H1 (cell line): ENCODE measurements at regions not wholly inside any gene's neighbourhood (a gene's known extent, or its start where the extent isn't known, plus 50 kb on each side); places are given as distances from the start of the nearest gene placed in this dataset.

Experiments used
- CHD7 ChIP-seq: fragments of 300-600 bp; sonication (generic); IDR thresholded peaks from 2 replicates; pipeline ENCODE4 v1.7.1; 2012; ENCODE audit warnings: low read length, moderate library complexity, mild to moderate bottlenecking, inconsistent platforms; ENCODE audit not compliant: insufficient replicate concordance
- EP300 ChIP-seq, 2 experiments: IDR thresholded peaks; 1 replicate in 1 of 2; 2 replicates in 1 of 2; pipeline ENCODE4 v1.6.1; 2011 to 2012; ENCODE audit warnings: low read depth in 2 of 2, low read length in 2 of 2, mild to moderate bottlenecking in 2 of 2, borderline replicate concordance in 1 of 2, inconsistent platforms in 1 of 2, moderate library complexity in 1 of 2
- JUN ChIP-seq: IDR thresholded peaks from 2 replicates; pipeline ENCODE4 v1.6.1; 2011; ENCODE audit warnings: low read depth, mild to moderate bottlenecking, improper control_type of control experiment, low read length
- SAP30 ChIP-seq: fragments of 300-600 bp; sonication (generic); IDR thresholded peaks from 2 replicates; pipeline ENCODE4 v1.7.1; 2012; ENCODE audit warnings: low read length, moderate library complexity, mild to moderate bottlenecking, inconsistent platforms; ENCODE audit not compliant: insufficient read depth, insufficient replicate concordance
- SIN3A ChIP-seq, 2 experiments: IDR thresholded peaks in 1 of 2; conservative IDR thresholded peaks in 1 of 2; 2 replicates each; pipeline ENCODE4 v1.6.1; 2011 to 2012; ENCODE audit warnings: low read length in 2 of 2, improper control_type of control experiment in 1 of 2, low read depth in 1 of 2, mild to moderate bottlenecking in 1 of 2
- SP2 ChIP-seq: IDR thresholded peaks from 2 replicates; pipeline ENCODE4 v1.6.1; 2012; ENCODE audit warnings: mild to moderate bottlenecking, low read length, inconsistent platforms
- SP4 ChIP-seq: IDR thresholded peaks from 2 replicates; pipeline ENCODE4 v1.6.1; 2012; ENCODE audit warnings: low read length, inconsistent platforms
- SRF ChIP-seq: IDR thresholded peaks from 2 replicates; pipeline ENCODE4 v1.6.1; 2011; ENCODE audit warnings: mild to moderate bottlenecking, low read depth, low read length, moderate library complexity
- TEAD4 ChIP-seq: IDR thresholded peaks from 2 replicates; pipeline ENCODE4 v1.6.1; 2012; ENCODE audit warnings: low read depth, low read length, inconsistent platforms, mixed read lengths
- TF ChIP-seq, protein P1 (sequence below): IDR thresholded peaks from 2 replicates; pipeline ENCODE4 v1.6.1; 2011; ENCODE audit warnings: low read length, improper control_type of control experiment

GRCh38 chr15:62570405-62570783 lies 405.3 kb upstream of the C2CD4B start (continued):
- no peak for TF ChIP-seq CHD7
- TF ChIP-seq, protein P1, sequence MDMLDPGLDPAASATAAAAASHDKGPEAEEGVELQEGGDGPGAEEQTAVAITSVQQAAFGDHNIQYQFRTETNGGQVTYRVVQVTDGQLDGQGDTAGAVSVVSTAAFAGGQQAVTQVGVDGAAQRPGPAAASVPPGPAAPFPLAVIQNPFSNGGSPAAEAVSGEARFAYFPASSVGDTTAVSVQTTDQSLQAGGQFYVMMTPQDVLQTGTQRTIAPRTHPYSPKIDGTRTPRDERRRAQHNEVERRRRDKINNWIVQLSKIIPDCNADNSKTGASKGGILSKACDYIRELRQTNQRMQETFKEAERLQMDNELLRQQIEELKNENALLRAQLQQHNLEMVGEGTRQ = no peak
- TF ChIP-seq TEAD4 = no peak
- TF ChIP-seq SIN3A (conservative IDR thresholded peaks at IDR 0.05 in 1 of 2, IDR thresholded peaks at IDR 0.05 in 1 of 2; ENCODE audit: low read depth in 1 of 2, low read length in 2 of 2) = no peak
- TF ChIP-seq SRF = no peak
- no peak for TF ChIP-seq EP300 (IDR thresholded peaks at IDR 0.05; ENCODE audit: borderline replicate concordance in 1 of 2, low read depth in 2 of 2, low read length in 2 of 2)
- no peak for TF ChIP-seq SP4
- TF ChIP-seq JUN = no peak
- no peak for TF ChIP-seq SAP30
- no peak for TF ChIP-seq SP2
